Peyer's patch (tissue), 4 donors: ENCODE measurements at regions not wholly inside any gene's neighbourhood (a gene's known extent, or its start where the extent isn't known, plus 50 kb on each side); places are given as distances from the start of the nearest gene placed in this dataset.

Source experiments
- DNase-seq, 3 donors: peaks; one replicate each; pipeline ENCODE4 v3.0.0-alpha.2; 2017 to 2019
- H3K27ac ChIP-seq, 4 donors: fragments of 200-600 bp; sonication (generic); one replicate each; pipeline ENCODE4 v1.5.1; 2016 to 2019
- H3K27me3 ChIP-seq, 2 donors: fragments of 200-600 bp; sonication (generic); one replicate each; pipeline ENCODE4 v1.5.1; 2019
- H3K36me3 ChIP-seq, 3 donors: fragments of 200-600 bp; sonication (generic); one replicate each; pipeline ENCODE4 v1.5.1; 2016 to 2019
- H3K4me1 ChIP-seq, 4 donors: fragments of 200-600 bp; sonication (generic); one replicate each; pipeline ENCODE4 v1.5.1; 2016 to 2019
- H3K4me3 ChIP-seq, 4 donors: fragments of 200-600 bp; sonication (generic); 1 replicate in 3 of 4; 2 replicates in 1 of 4; pipeline ENCODE4 v1.5.1; 2016 to 2019; ENCODE audit warnings: mild to moderate bottlenecking in 1 of 4
- H3K9me3 ChIP-seq, 4 donors: fragments of 200-600 bp; sonication (generic); one replicate each; pipeline ENCODE4 v1.5.1; 2016 to 2019; ENCODE audit warnings: mild to moderate bottlenecking in 1 of 4
- CTCF ChIP-seq, 6 experiments: fragments of 450-650 bp in 4 of 6; fragments of 200-600 bp in 2 of 6; sonication (generic) in 1 of 6; IDR thresholded peaks; one replicate each; pipeline ENCODE4 v1.5.1; 2017 to 2019; ENCODE audit warnings: antibody characterized with exemption in 6 of 6, mild to moderate bottlenecking in 3 of 6, moderate library complexity in 1 of 6
- POLR2A ChIP-seq, 2 donors: fragments of 450-650 bp; IDR thresholded peaks; one replicate each; pipeline ENCODE4 v1.5.1; 2017; ENCODE audit warnings: antibody characterized with exemption in 2 of 2, mild to moderate bottlenecking in 2 of 2, moderate library complexity in 2 of 2

- TF ChIP-seq CTCF (IDR thresholded peaks at IDR 0.05) (no peak), POLR2A (IDR thresholded peaks at IDR 0.05) (no peak)
- Histone ChIP-seq H3K27ac (no peak overlapping the region), H3K4me3 (no peak overlapping the region), H3K36me3 (no peaks in the 10 kb centered on the region), H3K9me3 (no peaks in the 10 kb centered on the region), H3K27me3 (no peaks in the 10 kb centered on the region), H3K4me1 (no peaks in the 10 kb centered on the region)
- no peak for DNase-seq
Observed at GRCh38 chr20:60389441-60389840, 431.2 kb downstream of the CDH26 start.

- no peak overlapping the region for H3K4me3 ChIP-seq
- no peak for DNase-seq
- H3K4me1 ChIP-seq = no peaks in the 10 kb centered on the region
- H3K27ac ChIP-seq = no peak overlapping the region
- H3K27me3 ChIP-seq = no peaks in the 10 kb centered on the region
- no peaks in the 10 kb centered on the region for H3K36me3 ChIP-seq
- H3K9me3 ChIP-seq = no peaks in the 10 kb centered on the region
- no peak for TF ChIP-seq CTCF (IDR thresholded peaks at IDR 0.05)
- TF ChIP-seq POLR2A (IDR thresholded peaks at IDR 0.05) = no peak
Observed at GRCh38 chr20:60389882-60390281, 431.7 kb downstream of the CDH26 start.

- H3K4me3 ChIP-seq = no peak overlapping the region
- H3K9me3 ChIP-seq = no peaks in the 10 kb centered on the region
- no peak for DNase-seq
- no peaks in the 10 kb centered on the region for H3K36me3 ChIP-seq
- TF ChIP-seq CTCF (IDR thresholded peaks at IDR 0.05) (no peak), POLR2A (IDR thresholded peaks at IDR 0.05) (no peak)
- no peaks in the 10 kb centered on the region for H3K4me1 ChIP-seq
- no peaks in the 10 kb centered on the region for H3K27me3 ChIP-seq
- H3K27ac ChIP-seq = no peak overlapping the region
Observed at GRCh38 chr20:60395991-60396390, 437.8 kb downstream of the CDH26 start.

- Histone ChIP-seq H3K9me3 (no peaks in the 10 kb centered on the region), H3K4me3 (no peak overlapping the region), H3K27me3 (no peaks in the 10 kb centered on the region), H3K27ac (no peak overlapping the region), H3K4me1 (no peaks in the 10 kb centered on the region), H3K36me3 (no peaks in the 10 kb centered on the region)
- TF ChIP-seq CTCF (IDR thresholded peaks at IDR 0.05) (no peak), POLR2A (IDR thresholded peaks at IDR 0.05) (no peak)
- no peak for DNase-seq
Observed at GRCh38 chr20:60400567-60400966, 442.3 kb downstream of the CDH26 start.

- no peak overlapping the region for H3K27ac ChIP-seq
- H3K27me3 ChIP-seq = no peaks in the 10 kb centered on the region
- H3K4me1 ChIP-seq = no peaks in the 10 kb centered on the region
- no peaks in the 10 kb centered on the region for H3K36me3 ChIP-seq
- H3K4me3 ChIP-seq = no peak overlapping the region
- no peaks in the 10 kb centered on the region for H3K9me3 ChIP-seq
- TF ChIP-seq CTCF (IDR thresholded peaks at IDR 0.05) (no peak), POLR2A (IDR thresholded peaks at IDR 0.05) (no peak)
- DNase-seq = no peak
Observed at GRCh38 chr20:60402189-60403058, 444.2 kb downstream of the CDH26 start.
